Loucy (cell line): ENCODE measurements at regions not wholly inside any gene's neighbourhood (a gene's known extent, or its start where the extent isn't known, plus 50 kb on each side); places are given as distances from the start of the nearest gene placed in this dataset.

ENCODE experiments used
- CTCF ChIP-seq: fragments of 200-600 bp; sonication (generic); conservative IDR thresholded peaks from 2 replicates; pipeline ENCODE4 v1.5.1; 2014; ENCODE audit warnings: mild to moderate bottlenecking, antibody characterized with exemption, low read length
- EZH2phosphoT487 ChIP-seq: fragments of 200-600 bp; IDR thresholded peaks from 2 replicates; pipeline ENCODE4 v1.6.1; 2018; ENCODE audit warnings: antibody characterized with exemption, mild to moderate bottlenecking, moderate library complexity, borderline replicate concordance

- TF ChIP-seq EZH2phosphoT487 (no peak), CTCF (no peak)
Observed at GRCh38 chr12:58420503-58420902, 479.1 kb downstream of the ATP23 start.
